Keratinocyte (primary cell): ENCODE measurements at regions not wholly inside any gene's neighbourhood (a gene's known extent, or its start where the extent isn't known, plus 50 kb on each side); places are given as distances from the start of the nearest gene placed in this dataset.

ENCODE experiments used
- DNase-seq: peaks from one replicate; pipeline ENCODE4 v3.0.0-alpha.2; 2011; ENCODE audit warnings: low read depth, missing footprints, low spot score
- FAIRE-seq: peaks from 2 replicates; lab custom pipeline; 2011; peaks lifted over from hg19 to GRCh38; lab: Jason Lieb, UNC
- H2AFZ ChIP-seq: 2 replicates; pipeline ENCODE4 v1.6.0; 2012; ENCODE audit warnings: low read length, control low read depth, inconsistent platforms; ENCODE audit not compliant: control insufficient read depth
- H3K27ac ChIP-seq: 2 replicates; pipeline ENCODE4 v1.5.1; 2011; ENCODE audit warnings: low read length; ENCODE audit not compliant: control insufficient read depth, insufficient read depth
- H3K27me3 ChIP-seq: 3 replicates; pipeline ENCODE4 v1.6.0; 2011; ENCODE audit warnings: low read length; ENCODE audit not compliant: control insufficient read depth, insufficient read depth; ENCODE audit errors: extremely low read depth
- H3K36me3 ChIP-seq, 2 experiments: 2 replicates in 1 of 2; 3 replicates in 1 of 2; pipeline ENCODE4 v1.5.1; 2011; ENCODE audit warnings: low read length in 2 of 2, mild to moderate bottlenecking in 1 of 2; ENCODE audit not compliant: control insufficient read depth in 2 of 2, insufficient read depth in 2 of 2; ENCODE audit errors: extremely low read depth in 1 of 2
- H3K4me1 ChIP-seq: 3 replicates; pipeline ENCODE4 v1.5.1; 2011; ENCODE audit warnings: low read length; ENCODE audit not compliant: control insufficient read depth, insufficient read depth; ENCODE audit errors: extremely low read depth
- H3K4me2 ChIP-seq: 3 replicates; pipeline ENCODE4 v1.6.0; 2011; ENCODE audit warnings: low read depth, low read length; ENCODE audit not compliant: control insufficient read depth, insufficient read depth; ENCODE audit errors: extremely low read depth
- H3K4me3 ChIP-seq, 3 experiments: fragments of 200-600 bp in 1 of 3; sonication (generic) in 1 of 3; 2 replicates in 2 of 3; 3 replicates in 1 of 3; pipeline ENCODE4 v1.5.1; 2011 to 2016; ENCODE audit warnings: low read length in 3 of 3, mild to moderate bottlenecking in 3 of 3, control low read depth in 2 of 3, inconsistent platforms in 1 of 3, low read depth in 1 of 3, mixed read lengths in 1 of 3, mixed run types in 1 of 3, moderate library complexity in 1 of 3; ENCODE audit not compliant: control insufficient read depth in 2 of 3, insufficient read depth in 2 of 3; ENCODE audit errors: extremely low read depth in 1 of 3
- H3K79me2 ChIP-seq: 2 replicates; pipeline ENCODE4 v1.6.0; 2012; ENCODE audit warnings: low read length; ENCODE audit not compliant: control insufficient read depth, insufficient read depth
- H3K9ac ChIP-seq: 3 replicates; pipeline ENCODE4 v1.6.0; 2011; ENCODE audit warnings: low read length; ENCODE audit not compliant: control insufficient read depth, insufficient read depth; ENCODE audit errors: extremely low read depth
- H3K9me1 ChIP-seq: 3 replicates; pipeline ENCODE4 v1.6.0; 2011; ENCODE audit warnings: low read length; ENCODE audit not compliant: control insufficient read depth, insufficient read depth; ENCODE audit errors: extremely low read depth
- H3K9me3 ChIP-seq: 2 replicates; pipeline ENCODE4 v1.5.1; 2012; ENCODE audit warnings: low read depth, low read length; ENCODE audit not compliant: control insufficient read depth
- H4K20me1 ChIP-seq: 3 replicates; pipeline ENCODE4 v1.6.0; 2011; ENCODE audit warnings: low read length; ENCODE audit not compliant: control insufficient read depth, insufficient read depth; ENCODE audit errors: extremely low read depth
- EZH2 ChIP-seq: IDR thresholded peaks from one replicate; pipeline ENCODE4 v1.6.1; 2012; ENCODE audit warnings: inconsistent platforms, mild to moderate bottlenecking, low read length, moderate library complexity
- dilution Hi-C: fragments of 300-500 bp; cut with MboI; formaldehyde crosslinking; loops from one replicate; pipeline ENCODE4 v1.7.0; 2020; ENCODE audit warnings: low sequenced_read_pairs; ENCODE audit not compliant: extremely low pct_ligation_motif_present
- TF ChIP-seq, protein P1 (sequence below), 3 experiments: IDR thresholded peaks in 1 of 3; conservative IDR thresholded peaks in 1 of 3; optimal IDR thresholded peaks in 1 of 3; 2 replicates in 2 of 3; 3 replicates in 1 of 3; pipeline versions ENCODE3 to v1.5.1; 2011; ENCODE audit warnings: low read length in 3 of 3, mild to moderate bottlenecking in 3 of 3, moderate library complexity in 2 of 3, control low read depth in 1 of 3, inconsistent platforms in 1 of 3; ENCODE audit not compliant: insufficient read depth in 2 of 3; ENCODE audit errors: extremely low read depth in 1 of 3

DNA sequence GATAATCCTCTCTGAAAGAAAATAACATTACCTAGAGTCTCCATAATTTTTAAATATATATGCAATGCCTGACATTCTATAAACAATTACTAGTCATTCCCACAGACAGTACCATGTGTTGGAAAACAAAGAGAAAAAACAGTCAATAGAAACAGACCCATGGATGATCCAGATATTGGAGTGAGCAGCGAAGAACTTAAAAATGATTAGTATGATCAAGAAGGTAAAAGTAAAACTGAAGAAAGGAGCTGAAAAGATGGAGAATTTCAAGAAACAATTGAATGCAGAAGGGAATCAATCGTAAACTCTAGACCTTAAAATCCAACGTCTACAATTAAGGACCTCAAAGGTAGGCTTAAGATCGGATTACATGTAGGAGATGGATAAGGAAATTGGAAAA, 330.6 kb downstream of the SHANK2 start:
- no peaks in the 10 kb centered on the region for H3K9me1 ChIP-seq
- no peaks in the 10 kb centered on the region for H3K4me1 ChIP-seq
- no peak overlapping the region for H3K9ac ChIP-seq
- peaks cover 7% of the 10 kb centered on the region for H3K9me3 ChIP-seq
- H3K4me3 ChIP-seq, result no peak overlapping the region
- no peak for DNase-seq
- H3K27me3 ChIP-seq, result no peaks in the 10 kb centered on the region
- H3K79me2 ChIP-seq, result no peaks in the 10 kb centered on the region
- TF ChIP-seq, protein P1, sequence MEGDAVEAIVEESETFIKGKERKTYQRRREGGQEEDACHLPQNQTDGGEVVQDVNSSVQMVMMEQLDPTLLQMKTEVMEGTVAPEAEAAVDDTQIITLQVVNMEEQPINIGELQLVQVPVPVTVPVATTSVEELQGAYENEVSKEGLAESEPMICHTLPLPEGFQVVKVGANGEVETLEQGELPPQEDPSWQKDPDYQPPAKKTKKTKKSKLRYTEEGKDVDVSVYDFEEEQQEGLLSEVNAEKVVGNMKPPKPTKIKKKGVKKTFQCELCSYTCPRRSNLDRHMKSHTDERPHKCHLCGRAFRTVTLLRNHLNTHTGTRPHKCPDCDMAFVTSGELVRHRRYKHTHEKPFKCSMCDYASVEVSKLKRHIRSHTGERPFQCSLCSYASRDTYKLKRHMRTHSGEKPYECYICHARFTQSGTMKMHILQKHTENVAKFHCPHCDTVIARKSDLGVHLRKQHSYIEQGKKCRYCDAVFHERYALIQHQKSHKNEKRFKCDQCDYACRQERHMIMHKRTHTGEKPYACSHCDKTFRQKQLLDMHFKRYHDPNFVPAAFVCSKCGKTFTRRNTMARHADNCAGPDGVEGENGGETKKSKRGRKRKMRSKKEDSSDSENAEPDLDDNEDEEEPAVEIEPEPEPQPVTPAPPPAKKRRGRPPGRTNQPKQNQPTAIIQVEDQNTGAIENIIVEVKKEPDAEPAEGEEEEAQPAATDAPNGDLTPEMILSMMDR (optimal IDR thresholded peaks at IDR 0.05 in 1 of 3, IDR thresholded peaks at IDR 0.05 in 1 of 3, conservative IDR thresholded peaks at IDR 0.05 in 1 of 3; ENCODE audit: extremely low read depth in 1 of 3, insufficient read depth in 2 of 3, low read length in 3 of 3), result no peak
- no peak for TF ChIP-seq EZH2
- no peak for FAIRE-seq
- no peak overlapping the region for H2AFZ ChIP-seq
- H3K27ac ChIP-seq, result no peak overlapping the region
- no peaks in the 10 kb centered on the region for H3K36me3 ChIP-seq
- dilution Hi-C loops, result no loop called here
- H4K20me1 ChIP-seq, result no peaks in the 10 kb centered on the region
- no peak overlapping the region for H3K4me2 ChIP-seq

DNA sequence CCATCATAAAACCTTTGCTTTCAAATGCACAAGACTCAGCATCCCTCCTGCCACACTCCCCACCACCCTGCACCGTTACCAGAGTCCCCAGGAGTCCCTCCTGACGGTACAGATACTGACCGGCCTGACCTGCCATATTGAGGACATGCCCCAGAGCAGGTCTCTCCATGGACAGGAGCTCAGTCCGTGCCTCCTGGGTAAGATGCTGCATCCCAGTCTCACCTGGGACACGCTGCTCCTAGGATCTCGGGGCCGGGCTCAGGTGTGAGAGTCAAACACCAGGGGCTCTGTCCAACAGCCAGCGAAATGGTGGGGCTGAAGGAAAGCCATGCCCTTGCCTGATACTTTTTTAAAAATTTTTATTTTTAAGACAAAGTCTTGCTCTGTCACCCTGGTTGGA, 328.3 kb downstream of the SHANK2 start:
- Histone ChIP-seq H3K79me2 (no peaks in the 10 kb centered on the region), H3K36me3 (no peaks in the 10 kb centered on the region), H3K4me3 (no peak overlapping the region), H4K20me1 (no peaks in the 10 kb centered on the region), H3K9me1 (no peaks in the 10 kb centered on the region), H3K9me3 (peaks cover 4% of the 10 kb centered on the region), H3K27ac (no peak overlapping the region), H3K9ac (no peak overlapping the region), H2AFZ (no peak overlapping the region), H3K4me2 (no peak overlapping the region), H3K4me1 (no peaks in the 10 kb centered on the region), H3K27me3 (no peaks in the 10 kb centered on the region)
- TF ChIP-seq EZH2, result no peak
- FAIRE-seq (no peak), DNase-seq (no peak)
- dilution Hi-C loops, result no loop called here

DNA sequence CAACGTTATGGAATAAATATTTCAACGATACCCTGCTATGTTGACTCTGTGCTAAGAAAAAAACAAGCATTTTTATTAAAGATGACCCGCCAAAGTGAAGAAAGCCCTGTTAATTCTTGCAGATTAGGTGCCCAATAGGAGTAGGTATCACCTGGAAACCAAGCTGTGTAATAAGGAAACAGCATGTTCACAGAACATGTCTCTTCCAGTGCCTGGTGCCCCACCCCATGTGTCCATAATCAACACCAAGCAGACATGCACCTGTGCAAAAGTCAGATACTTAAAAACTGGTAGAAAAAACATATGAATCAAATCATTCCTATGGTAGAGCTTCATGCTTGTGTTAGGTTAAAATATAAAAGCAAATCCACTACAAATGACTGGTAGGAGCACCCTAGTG, 327.1 kb downstream of the SHANK2 start:
- Histone ChIP-seq H4K20me1 (no peaks in the 10 kb centered on the region), H3K27me3 (no peaks in the 10 kb centered on the region), H3K36me3 (no peaks in the 10 kb centered on the region), H3K4me2 (no peak overlapping the region), H3K9ac (no peak overlapping the region), H3K27ac (no peak overlapping the region), H3K9me1 (no peaks in the 10 kb centered on the region), H3K4me3 (no peak overlapping the region), H3K79me2 (no peaks in the 10 kb centered on the region), H3K4me1 (no peaks in the 10 kb centered on the region), H3K9me3 (peaks cover 3% of the 10 kb centered on the region), H2AFZ (no peak overlapping the region)
- dilution Hi-C loops, result no loop called here
- FAIRE-seq, result no peak
- no peak for DNase-seq
- TF ChIP-seq, protein P1 (optimal IDR thresholded peaks at IDR 0.05 in 1 of 3, IDR thresholded peaks at IDR 0.05 in 1 of 3, conservative IDR thresholded peaks at IDR 0.05 in 1 of 3; ENCODE audit: extremely low read depth in 1 of 3, insufficient read depth in 2 of 3, low read length in 3 of 3), result no peak
- TF ChIP-seq EZH2, result no peak
